WTC11 (cell line): ENCODE measurements at regions not wholly inside any gene's neighbourhood (a gene's known extent, or its start where the extent isn't known, plus 50 kb on each side); places are given as distances from the start of the nearest gene placed in this dataset.
A peak's percentile ranks its signal among the peaks of the same experiment; 100 is the strongest.

Experiments
- ATAC-seq: fragments of 200-7000 bp; cut with Tn5 transposase; 2 replicates; pipeline ENCODE4 v1.10.0; 2021; ENCODE audit warnings: mild to moderate bottlenecking, moderate library complexity
- CTCF ChIA-PET: fragments of 300-600 bp; sonication (Branson Sonifier 250); formaldehyde crosslinking; loops from one replicate; lab custom pipeline; 2021; ENCODE audit warnings: antibody characterized with exemption; lab: Charles Lee
- POLR2A ChIA-PET: fragments of 350-600 bp; sonication (Branson Sonifier 250); formaldehyde crosslinking; loops from one replicate; lab custom pipeline; 2021; ENCODE audit warnings: antibody characterized with exemption; lab: Charles Lee
- DNase-seq: peaks from one replicate; pipeline ENCODE4 v3.0.0; 2021; ENCODE audit warnings: low spot score
- H3K27ac Mint-ChIP-seq: 2 replicates; pipeline ENCODE4 v1.8.0; 2021; ENCODE audit warnings: mixed read lengths
- H3K27me3 Mint-ChIP-seq: 2 replicates; pipeline ENCODE4 v1.8.0; 2021; ENCODE audit warnings: low read depth, mild to moderate bottlenecking, moderate library complexity, mixed read lengths
- H3K36me3 Mint-ChIP-seq: 2 replicates; pipeline ENCODE4 v1.8.0; 2021; ENCODE audit warnings: mixed read lengths
- H3K4me1 Mint-ChIP-seq: 2 replicates; pipeline ENCODE4 v1.8.0; 2022; ENCODE audit warnings: mixed read lengths
- H3K4me3 Mint-ChIP-seq: 2 replicates; pipeline ENCODE4 v1.8.0; 2021; ENCODE audit warnings: mild to moderate bottlenecking, moderate library complexity, mixed read lengths
- H3K9me3 Mint-ChIP-seq: 2 replicates; pipeline ENCODE4 v1.8.0; 2021; ENCODE audit warnings: mixed read lengths
- EMX1 ChIP-seq: fragments of 250-450 bp; sonication (Bioruptor Pico); IDR thresholded peaks from 2 replicates; pipeline ENCODE4 v1.8.0; 2021; ENCODE audit warnings: mild to moderate bottlenecking
- ESRRA ChIP-seq: sonication (generic); formaldehyde crosslinking; IDR thresholded peaks from 2 replicates; pipeline ENCODE4 v1.8.1; 2022; ENCODE audit warnings: mild to moderate bottlenecking, missing genetic modification reagents, borderline replicate concordance
- JAZF1 ChIP-seq: fragments of 250-450 bp; sonication (Bioruptor Pico); IDR thresholded peaks from 2 replicates; pipeline ENCODE4 v1.9.0; 2021; ENCODE audit warnings: moderate library complexity, mild to moderate bottlenecking, inconsistent platforms
- MXD4 ChIP-seq: fragments of 250-450 bp; sonication (Bioruptor Pico); IDR thresholded peaks from 2 replicates; pipeline ENCODE4 v1.8.0; 2021; ENCODE audit warnings: mild to moderate bottlenecking, moderate library complexity, borderline replicate concordance
- NFYB ChIP-seq: sonication (generic); formaldehyde crosslinking; conservative IDR thresholded peaks from 2 replicates; pipeline ENCODE4 v1.8.0; 2022; ENCODE audit warnings: low read depth, missing genetic modification reagents
- SP1 ChIP-seq: sonication (generic); formaldehyde crosslinking; conservative IDR thresholded peaks from 2 replicates; pipeline ENCODE4 v1.8.1; 2022; ENCODE audit warnings: missing genetic modification reagents
- TEAD1 ChIP-seq: sonication (generic); formaldehyde crosslinking; IDR thresholded peaks from 2 replicates; pipeline ENCODE4 v1.8.0; 2022; ENCODE audit warnings: mild to moderate bottlenecking, missing genetic modification reagents
- ZNF317 ChIP-seq: sonication (generic); formaldehyde crosslinking; IDR thresholded peaks from 2 replicates; pipeline ENCODE4 v1.8.1; 2023; ENCODE audit warnings: low read depth, mild to moderate bottlenecking, moderate library complexity, missing genetic modification reagents, borderline replicate concordance
- ZNF416 ChIP-seq: fragments of 250-450 bp; sonication (Bioruptor Pico); IDR thresholded peaks from 2 replicates; pipeline ENCODE4 v1.9.0; 2021; ENCODE audit warnings: mild to moderate bottlenecking, inconsistent platforms
- TF ChIP-seq, protein P1 (sequence below): sonication (generic); formaldehyde crosslinking; IDR thresholded peaks from 2 replicates; pipeline ENCODE4 v1.8.1; 2023; ENCODE audit warnings: mild to moderate bottlenecking, missing genetic modification reagents
- TF ChIP-seq, protein P2 (sequence below): fragments of 200-600 bp; IDR thresholded peaks from 2 replicates; pipeline ENCODE4 v1.8.0; 2022; ENCODE audit warnings: antibody characterized with exemption
- TF ChIP-seq, protein P3 (sequence below): sonication (generic); formaldehyde crosslinking; IDR thresholded peaks from 2 replicates; pipeline ENCODE4 v1.8.0; 2023; ENCODE audit warnings: mild to moderate bottlenecking, missing genetic modification reagents
- TF ChIP-seq, protein P4 (sequence below): fragments of 250-450 bp; sonication (Bioruptor Pico); IDR thresholded peaks from 2 replicates; pipeline ENCODE4 v1.9.0; 2021; ENCODE audit warnings: moderate library complexity, mild to moderate bottlenecking, inconsistent platforms, borderline replicate concordance
- TF ChIP-seq, protein P5 (sequence below): sonication (generic); formaldehyde crosslinking; IDR thresholded peaks from 2 replicates; pipeline ENCODE4 v1.8.1; 2023; ENCODE audit warnings: mild to moderate bottlenecking, missing genetic modification reagents, moderate library complexity
- TF ChIP-seq, protein P6 (sequence below): sonication (generic); formaldehyde crosslinking; IDR thresholded peaks from 2 replicates; pipeline ENCODE4 v1.8.1; 2022; ENCODE audit warnings: low read depth, missing genetic modification reagents, borderline replicate concordance
- TF ChIP-seq, protein P7 (sequence below): sonication (generic); formaldehyde crosslinking; IDR thresholded peaks from 2 replicates; pipeline ENCODE4 v1.8.1; 2023; ENCODE audit warnings: mild to moderate bottlenecking, missing genetic modification reagents, moderate library complexity
- TF ChIP-seq, protein P8 (sequence below): sonication (generic); formaldehyde crosslinking; IDR thresholded peaks from 2 replicates; pipeline ENCODE4 v1.8.1; 2023; ENCODE audit warnings: mild to moderate bottlenecking, missing genetic modification reagents
- TF ChIP-seq, protein P9 (sequence below): sonication (generic); formaldehyde crosslinking; IDR thresholded peaks from 2 replicates; pipeline ENCODE4 v1.8.0; 2023; ENCODE audit warnings: missing genetic modification reagents

DNA sequence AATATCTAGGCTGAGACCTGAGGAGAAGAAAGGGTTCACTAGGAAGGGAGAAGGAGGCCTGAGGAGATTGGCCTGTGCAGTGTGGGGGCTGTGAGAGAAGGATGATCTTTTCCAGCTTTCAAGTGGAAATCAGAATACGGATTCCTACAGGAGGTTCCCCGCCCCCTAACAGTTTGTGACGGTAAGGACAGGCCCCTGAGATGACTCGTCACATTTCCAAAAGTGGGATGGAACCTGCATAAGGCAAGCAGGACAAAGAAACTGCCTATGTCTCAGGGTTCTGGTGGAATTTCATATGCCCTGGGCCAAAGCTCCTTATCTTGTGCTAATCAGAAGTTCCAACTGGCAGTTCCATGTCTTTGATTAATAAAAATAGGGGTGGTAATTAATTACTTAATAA is 275.6 kb downstream of the SNX10 start:
- ATAC-seq, result peak; percentile 43; the same call in 1 of the 2 replicates
- H3K27ac Mint-ChIP-seq, result no peak overlapping the region
- peaks cover 11% of the 10 kb centered on the region for H3K4me1 Mint-ChIP-seq
- H3K36me3 Mint-ChIP-seq, result peaks cover 12% of the 10 kb centered on the region
- no peaks in the 10 kb centered on the region; the same call in 1 of the 2 replicates for H3K27me3 Mint-ChIP-seq
- H3K4me3 Mint-ChIP-seq, result no peak overlapping the region
- DNase-seq, result no peak
- H3K9me3 Mint-ChIP-seq, result peaks cover 46% of the 10 kb centered on the region
- CTCF ChIA-PET, result interaction anchor here (1.1 kb wide), 1 partner anchor 100 kb away, joined by 3 read pairs; no protein-coding TSS in a partner anchor
- POLR2A ChIA-PET, result no interaction called here
- TF ChIP-seq, protein P1, sequence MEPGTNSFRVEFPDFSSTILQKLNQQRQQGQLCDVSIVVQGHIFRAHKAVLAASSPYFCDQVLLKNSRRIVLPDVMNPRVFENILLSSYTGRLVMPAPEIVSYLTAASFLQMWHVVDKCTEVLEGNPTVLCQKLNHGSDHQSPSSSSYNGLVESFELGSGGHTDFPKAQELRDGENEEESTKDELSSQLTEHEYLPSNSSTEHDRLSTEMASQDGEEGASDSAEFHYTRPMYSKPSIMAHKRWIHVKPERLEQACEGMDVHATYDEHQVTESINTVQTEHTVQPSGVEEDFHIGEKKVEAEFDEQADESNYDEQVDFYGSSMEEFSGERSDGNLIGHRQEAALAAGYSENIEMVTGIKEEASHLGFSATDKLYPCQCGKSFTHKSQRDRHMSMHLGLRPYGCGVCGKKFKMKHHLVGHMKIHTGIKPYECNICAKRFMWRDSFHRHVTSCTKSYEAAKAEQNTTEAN (CRISPR knock-in tag), result no peak
- TF ChIP-seq, protein P2, sequence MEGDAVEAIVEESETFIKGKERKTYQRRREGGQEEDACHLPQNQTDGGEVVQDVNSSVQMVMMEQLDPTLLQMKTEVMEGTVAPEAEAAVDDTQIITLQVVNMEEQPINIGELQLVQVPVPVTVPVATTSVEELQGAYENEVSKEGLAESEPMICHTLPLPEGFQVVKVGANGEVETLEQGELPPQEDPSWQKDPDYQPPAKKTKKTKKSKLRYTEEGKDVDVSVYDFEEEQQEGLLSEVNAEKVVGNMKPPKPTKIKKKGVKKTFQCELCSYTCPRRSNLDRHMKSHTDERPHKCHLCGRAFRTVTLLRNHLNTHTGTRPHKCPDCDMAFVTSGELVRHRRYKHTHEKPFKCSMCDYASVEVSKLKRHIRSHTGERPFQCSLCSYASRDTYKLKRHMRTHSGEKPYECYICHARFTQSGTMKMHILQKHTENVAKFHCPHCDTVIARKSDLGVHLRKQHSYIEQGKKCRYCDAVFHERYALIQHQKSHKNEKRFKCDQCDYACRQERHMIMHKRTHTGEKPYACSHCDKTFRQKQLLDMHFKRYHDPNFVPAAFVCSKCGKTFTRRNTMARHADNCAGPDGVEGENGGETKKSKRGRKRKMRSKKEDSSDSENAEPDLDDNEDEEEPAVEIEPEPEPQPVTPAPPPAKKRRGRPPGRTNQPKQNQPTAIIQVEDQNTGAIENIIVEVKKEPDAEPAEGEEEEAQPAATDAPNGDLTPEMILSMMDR, result no peak
- TF ChIP-seq SP1 (CRISPR knock-in tag) (no peak), ZNF317 (CRISPR knock-in tag) (no peak), MXD4 (CRISPR knock-in tag) (no peak), NFYB (no peak), TEAD1 (no peak), JAZF1 (no peak), EMX1 (no peak), ZNF416 (CRISPR knock-in tag) (no peak), ESRRA (CRISPR knock-in tag) (no peak)
- TF ChIP-seq, protein P3, sequence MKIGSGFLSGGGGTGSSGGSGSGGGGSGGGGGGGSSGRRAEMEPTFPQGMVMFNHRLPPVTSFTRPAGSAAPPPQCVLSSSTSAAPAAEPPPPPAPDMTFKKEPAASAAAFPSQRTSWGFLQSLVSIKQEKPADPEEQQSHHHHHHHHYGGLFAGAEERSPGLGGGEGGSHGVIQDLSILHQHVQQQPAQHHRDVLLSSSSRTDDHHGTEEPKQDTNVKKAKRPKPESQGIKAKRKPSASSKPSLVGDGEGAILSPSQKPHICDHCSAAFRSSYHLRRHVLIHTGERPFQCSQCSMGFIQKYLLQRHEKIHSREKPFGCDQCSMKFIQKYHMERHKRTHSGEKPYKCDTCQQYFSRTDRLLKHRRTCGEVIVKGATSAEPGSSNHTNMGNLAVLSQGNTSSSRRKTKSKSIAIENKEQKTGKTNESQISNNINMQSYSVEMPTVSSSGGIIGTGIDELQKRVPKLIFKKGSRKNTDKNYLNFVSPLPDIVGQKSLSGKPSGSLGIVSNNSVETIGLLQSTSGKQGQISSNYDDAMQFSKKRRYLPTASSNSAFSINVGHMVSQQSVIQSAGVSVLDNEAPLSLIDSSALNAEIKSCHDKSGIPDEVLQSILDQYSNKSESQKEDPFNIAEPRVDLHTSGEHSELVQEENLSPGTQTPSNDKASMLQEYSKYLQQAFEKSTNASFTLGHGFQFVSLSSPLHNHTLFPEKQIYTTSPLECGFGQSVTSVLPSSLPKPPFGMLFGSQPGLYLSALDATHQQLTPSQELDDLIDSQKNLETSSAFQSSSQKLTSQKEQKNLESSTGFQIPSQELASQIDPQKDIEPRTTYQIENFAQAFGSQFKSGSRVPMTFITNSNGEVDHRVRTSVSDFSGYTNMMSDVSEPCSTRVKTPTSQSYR (CRISPR knock-in tag), result no peak
- TF ChIP-seq, protein P4, sequence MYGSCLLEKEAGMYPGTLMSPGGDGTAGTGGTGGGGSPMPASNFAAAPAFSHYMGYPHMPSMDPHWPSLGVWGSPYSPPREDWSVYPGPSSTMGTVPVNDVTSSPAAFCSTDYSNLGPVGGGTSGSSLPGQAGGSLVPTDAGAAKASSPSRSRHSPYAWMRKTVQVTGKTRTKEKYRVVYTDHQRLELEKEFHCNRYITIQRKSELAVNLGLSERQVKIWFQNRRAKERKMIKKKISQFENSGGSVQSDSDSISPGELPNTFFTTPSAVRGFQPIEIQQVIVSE, result no peak
- TF ChIP-seq, protein P5, sequence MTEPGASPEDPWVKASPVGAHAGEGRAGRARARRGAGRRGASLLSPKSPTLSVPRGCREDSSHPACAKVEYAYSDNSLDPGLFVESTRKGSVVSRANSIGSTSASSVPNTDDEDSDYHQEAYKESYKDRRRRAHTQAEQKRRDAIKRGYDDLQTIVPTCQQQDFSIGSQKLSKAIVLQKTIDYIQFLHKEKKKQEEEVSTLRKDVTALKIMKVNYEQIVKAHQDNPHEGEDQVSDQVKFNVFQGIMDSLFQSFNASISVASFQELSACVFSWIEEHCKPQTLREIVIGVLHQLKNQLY, result no peak
- TF ChIP-seq, protein P6, sequence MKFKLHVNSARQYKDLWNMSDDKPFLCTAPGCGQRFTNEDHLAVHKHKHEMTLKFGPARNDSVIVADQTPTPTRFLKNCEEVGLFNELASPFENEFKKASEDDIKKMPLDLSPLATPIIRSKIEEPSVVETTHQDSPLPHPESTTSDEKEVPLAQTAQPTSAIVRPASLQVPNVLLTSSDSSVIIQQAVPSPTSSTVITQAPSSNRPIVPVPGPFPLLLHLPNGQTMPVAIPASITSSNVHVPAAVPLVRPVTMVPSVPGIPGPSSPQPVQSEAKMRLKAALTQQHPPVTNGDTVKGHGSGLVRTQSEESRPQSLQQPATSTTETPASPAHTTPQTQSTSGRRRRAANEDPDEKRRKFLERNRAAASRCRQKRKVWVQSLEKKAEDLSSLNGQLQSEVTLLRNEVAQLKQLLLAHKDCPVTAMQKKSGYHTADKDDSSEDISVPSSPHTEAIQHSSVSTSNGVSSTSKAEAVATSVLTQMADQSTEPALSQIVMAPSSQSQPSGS (CRISPR knock-in tag), result no peak
- TF ChIP-seq, protein P7, sequence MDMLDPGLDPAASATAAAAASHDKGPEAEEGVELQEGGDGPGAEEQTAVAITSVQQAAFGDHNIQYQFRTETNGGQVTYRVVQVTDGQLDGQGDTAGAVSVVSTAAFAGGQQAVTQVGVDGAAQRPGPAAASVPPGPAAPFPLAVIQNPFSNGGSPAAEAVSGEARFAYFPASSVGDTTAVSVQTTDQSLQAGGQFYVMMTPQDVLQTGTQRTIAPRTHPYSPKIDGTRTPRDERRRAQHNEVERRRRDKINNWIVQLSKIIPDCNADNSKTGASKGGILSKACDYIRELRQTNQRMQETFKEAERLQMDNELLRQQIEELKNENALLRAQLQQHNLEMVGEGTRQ, result no peak
- TF ChIP-seq, protein P8, sequence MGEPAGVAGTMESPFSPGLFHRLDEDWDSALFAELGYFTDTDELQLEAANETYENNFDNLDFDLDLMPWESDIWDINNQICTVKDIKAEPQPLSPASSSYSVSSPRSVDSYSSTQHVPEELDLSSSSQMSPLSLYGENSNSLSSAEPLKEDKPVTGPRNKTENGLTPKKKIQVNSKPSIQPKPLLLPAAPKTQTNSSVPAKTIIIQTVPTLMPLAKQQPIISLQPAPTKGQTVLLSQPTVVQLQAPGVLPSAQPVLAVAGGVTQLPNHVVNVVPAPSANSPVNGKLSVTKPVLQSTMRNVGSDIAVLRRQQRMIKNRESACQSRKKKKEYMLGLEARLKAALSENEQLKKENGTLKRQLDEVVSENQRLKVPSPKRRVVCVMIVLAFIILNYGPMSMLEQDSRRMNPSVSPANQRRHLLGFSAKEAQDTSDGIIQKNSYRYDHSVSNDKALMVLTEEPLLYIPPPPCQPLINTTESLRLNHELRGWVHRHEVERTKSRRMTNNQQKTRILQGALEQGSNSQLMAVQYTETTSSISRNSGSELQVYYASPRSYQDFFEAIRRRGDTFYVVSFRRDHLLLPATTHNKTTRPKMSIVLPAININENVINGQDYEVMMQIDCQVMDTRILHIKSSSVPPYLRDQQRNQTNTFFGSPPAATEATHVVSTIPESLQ, result no peak
- TF ChIP-seq, protein P9, sequence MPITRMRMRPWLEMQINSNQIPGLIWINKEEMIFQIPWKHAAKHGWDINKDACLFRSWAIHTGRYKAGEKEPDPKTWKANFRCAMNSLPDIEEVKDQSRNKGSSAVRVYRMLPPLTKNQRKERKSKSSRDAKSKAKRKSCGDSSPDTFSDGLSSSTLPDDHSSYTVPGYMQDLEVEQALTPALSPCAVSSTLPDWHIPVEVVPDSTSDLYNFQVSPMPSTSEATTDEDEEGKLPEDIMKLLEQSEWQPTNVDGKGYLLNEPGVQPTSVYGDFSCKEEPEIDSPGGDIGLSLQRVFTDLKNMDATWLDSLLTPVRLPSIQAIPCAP (CRISPR knock-in tag), result no peak
